ENCODE measurements at regions not wholly inside any gene's neighbourhood (a gene's known extent, or its start where the extent isn't known, plus 50 kb on each side); places are given as distances from the start of the nearest gene placed in this dataset.

DNA sequence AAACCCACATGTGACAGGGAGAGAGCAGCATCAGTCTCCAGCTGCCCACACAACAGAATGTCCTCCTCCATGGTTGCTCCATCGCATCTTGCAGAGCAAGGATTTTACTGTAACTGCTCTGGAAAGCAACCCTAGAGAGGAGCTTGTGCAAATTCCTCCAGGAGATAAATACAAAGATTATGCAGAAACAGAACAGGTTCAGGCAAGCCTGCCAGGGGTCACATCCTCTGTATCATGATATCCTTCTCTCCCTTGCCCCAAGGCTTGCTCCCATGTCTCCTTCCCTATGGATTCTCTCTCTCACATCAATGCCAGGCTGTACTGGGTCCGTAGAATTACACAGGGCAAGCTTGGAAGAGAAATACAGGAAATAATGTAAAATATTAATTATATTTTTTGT lies 226.0 kb downstream of the MPDZ start:
- DNase-seq (ENCODE audit: low read depth in 1 of 2, low spot score in 1 of 2), result no peak
- Histone ChIP-seq H3K27ac (no peak overlapping the region), H3K4me2 (no peak overlapping the region), H3K9me3 (no peaks in the 10 kb centered on the region), H3K4me1 (no peaks in the 10 kb centered on the region), H3K4me3 (no peak overlapping the region)
- 33% methylated on average over 2 of the region's 2 CpGs for WGBS (ENCODE audit: missing lambda C conversion rate)
- no peak for ATAC-seq
- no peak for FAIRE-seq
- TF ChIP-seq ZC3H11A (IDR thresholded peaks at IDR 0.05) (no peak), ZSCAN20 (CRISPR knock-in tag; IDR thresholded peaks at IDR 0.05) (no peak), FOSB (CRISPR knock-in tag; IDR thresholded peaks at IDR 0.05) (no peak), MAZ (IDR thresholded peaks at IDR 0.05; ENCODE audit: borderline replicate concordance, low read depth, low read length) (no peak), HEYL (CRISPR knock-in tag; IDR thresholded peaks at IDR 0.05) (no peak), JUN (IDR thresholded peaks at IDR 0.05) (no peak), PHF8 (IDR thresholded peaks at IDR 0.05; ENCODE audit: borderline replicate concordance, low read depth) (no peak), TFCP2L1 (CRISPR knock-in tag; IDR thresholded peaks at IDR 0.05) (no peak), GATA3 (IDR thresholded peaks at IDR 0.05; ENCODE audit: borderline replicate concordance) (no peak), NFE2L2 (conservative IDR thresholded peaks at IDR 0.05; ENCODE audit: low read length) (no peak), SREBF2 (IDR thresholded peaks at IDR 0.05) (no peak), RFX5 (IDR thresholded peaks at IDR 0.05) (no peak), HDAC2 (IDR thresholded peaks at IDR 0.05) (no peak), RNF2 (IDR thresholded peaks at IDR 0.05; ENCODE audit: borderline replicate concordance, low read depth) (no peak)
- TF ChIP-seq, protein P1, sequence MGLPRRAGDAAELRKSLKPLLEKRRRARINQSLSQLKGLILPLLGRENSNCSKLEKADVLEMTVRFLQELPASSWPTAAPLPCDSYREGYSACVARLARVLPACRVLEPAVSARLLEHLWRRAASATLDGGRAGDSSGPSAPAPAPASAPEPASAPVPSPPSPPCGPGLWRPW (IDR thresholded peaks at IDR 0.05), result no peak
- TF ChIP-seq, protein P2, sequence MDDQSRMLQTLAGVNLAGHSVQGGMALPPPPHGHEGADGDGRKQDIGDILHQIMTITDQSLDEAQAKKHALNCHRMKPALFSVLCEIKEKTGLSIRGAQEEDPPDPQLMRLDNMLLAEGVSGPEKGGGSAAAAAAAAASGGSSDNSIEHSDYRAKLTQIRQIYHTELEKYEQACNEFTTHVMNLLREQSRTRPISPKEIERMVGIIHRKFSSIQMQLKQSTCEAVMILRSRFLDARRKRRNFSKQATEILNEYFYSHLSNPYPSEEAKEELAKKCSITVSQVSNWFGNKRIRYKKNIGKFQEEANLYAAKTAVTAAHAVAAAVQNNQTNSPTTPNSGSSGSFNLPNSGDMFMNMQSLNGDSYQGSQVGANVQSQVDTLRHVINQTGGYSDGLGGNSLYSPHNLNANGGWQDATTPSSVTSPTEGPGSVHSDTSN (IDR thresholded peaks at IDR 0.05), result no peak
- CTCF ChIA-PET, result interaction anchor here (3.2 kb wide), 1 partner anchor 20 kb away, joined by 12 read pairs; no protein-coding TSS in a partner anchor
- POLR2A ChIA-PET, result no interaction called here

DNA sequence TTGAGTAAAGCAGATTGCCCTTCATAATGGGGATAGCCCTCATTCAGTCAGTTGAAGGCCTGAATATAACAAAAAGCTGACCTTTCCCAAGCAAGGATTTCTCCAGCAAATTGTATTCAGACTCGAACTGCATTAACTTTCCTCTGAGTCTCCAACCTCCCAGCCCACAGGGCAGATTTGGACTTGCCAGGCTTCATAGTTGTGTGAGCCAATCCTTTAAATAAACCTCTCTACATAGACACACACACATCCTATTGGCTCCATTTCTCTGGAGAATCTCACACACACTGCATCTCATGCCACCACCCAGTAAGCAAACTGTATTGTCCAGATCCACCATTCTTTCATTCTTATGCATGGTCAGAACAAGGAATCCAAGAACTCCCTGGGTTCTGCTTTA lies 225.1 kb downstream of the MPDZ start:
- Histone ChIP-seq H3K27ac (no peak overlapping the region), H3K4me2 (no peak overlapping the region), H3K4me3 (no peak overlapping the region), H3K9me3 (no peaks in the 10 kb centered on the region), H3K4me1 (no peaks in the 10 kb centered on the region)
- FAIRE-seq (no peak), ATAC-seq (no peak), DNase-seq (ENCODE audit: low read depth in 1 of 2, low spot score in 1 of 2) (no peak)
- WGBS (ENCODE audit: missing lambda C conversion rate), result 0% methylated on average over 1 of the region's 1 CpG
- TF ChIP-seq SMC3 (IDR thresholded peaks at IDR 0.05) (no peak), MYC (IDR thresholded peaks at IDR 0.05; ENCODE audit: borderline replicate concordance, low read length) (no peak), HOXB5 (CRISPR knock-in tag; IDR thresholded peaks at IDR 0.05) (no peak)
- CTCF ChIA-PET, result no interaction called here
- POLR2A ChIA-PET, result no interaction called here

Small RNAs in the stretch of these regions (small RNA-seq; reads per million reads assigned to genes)
- gene RF00019, result 0 reads per million in 6 experiments

All from A549 (cell line).